HG03159 (cell line): ENCODE measurements at regions not wholly inside any gene's neighbourhood (a gene's known extent, or its start where the extent isn't known, plus 50 kb on each side); places are given as distances from the start of the nearest gene placed in this dataset.

Experiments used
- ATAC-seq: cut with Tn5 transposase; IDR thresholded peaks from one replicate; pipeline ENCODE4 v1.9.1; 2021; ENCODE audit warnings: mild to moderate bottlenecking, moderate library complexity; ENCODE audit not compliant: unreplicated experiment

- ATAC-seq = no peak
These were observed 58.9 kb upstream of the MON1B start for GRCh38 chr16:77132051-77132618.

- no peak for ATAC-seq
These were observed 57.3 kb upstream of the MON1B start for GRCh38 chr16:77133706-77134105.

GRCh38 chr16:77137045-77137444 is 53.9 kb upstream of the MON1B start:
- ATAC-seq = no peak
